ENCODE measurements at regions not wholly inside any gene's neighbourhood (a gene's known extent, or its start where the extent isn't known, plus 50 kb on each side); places are given as distances from the start of the nearest gene placed in this dataset.
"Not testable (repeated sequence)": the region's sequence is repeated elsewhere in the genome, so short reads cannot be mapped to it uniquely, and the experiment has no call there.

DNA sequence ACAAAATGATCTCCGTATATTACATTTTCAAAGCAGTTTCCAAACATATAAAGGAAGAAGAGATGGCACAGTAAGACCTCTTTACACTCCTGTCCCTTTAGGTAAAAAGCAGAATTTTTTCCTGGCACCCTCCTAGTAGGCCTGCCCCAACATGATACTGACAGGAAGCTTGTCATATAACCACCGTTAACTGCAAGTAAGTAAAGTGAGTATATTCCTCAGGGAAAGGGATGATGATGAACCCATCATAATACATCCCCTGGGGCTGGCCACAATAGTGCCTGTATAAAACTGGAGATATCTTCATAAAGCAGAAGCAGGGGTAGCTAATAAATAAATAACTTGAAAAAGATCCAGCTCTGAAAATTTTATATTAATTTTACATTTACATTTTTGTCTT is 893.0 kb downstream of the DIPK2A start:
- no peaks in the 10 kb centered on the region for H3K36me3 ChIP-seq (ENCODE audit: control insufficient read depth in 1 of 2, insufficient read depth in 2 of 2, low read length in 2 of 2)
- no peaks in the 10 kb centered on the region for H3K27me3 ChIP-seq (ENCODE audit: low read depth, low read length)
- no peaks in the 10 kb centered on the region for H3K9me3 ChIP-seq (ENCODE audit: control insufficient read depth in 1 of 2, low read length in 2 of 2)
- no peaks in the 10 kb centered on the region for H3K4me1 ChIP-seq (ENCODE audit: control insufficient read depth in 1 of 2, insufficient read depth in 2 of 2, low read length in 2 of 2)
- H3K4me3 ChIP-seq (ENCODE audit: low read depth in 1 of 2, low read length in 2 of 2): no peak overlapping the region
- no peak overlapping the region for H3K27ac ChIP-seq (ENCODE audit: low read length)

DNA sequence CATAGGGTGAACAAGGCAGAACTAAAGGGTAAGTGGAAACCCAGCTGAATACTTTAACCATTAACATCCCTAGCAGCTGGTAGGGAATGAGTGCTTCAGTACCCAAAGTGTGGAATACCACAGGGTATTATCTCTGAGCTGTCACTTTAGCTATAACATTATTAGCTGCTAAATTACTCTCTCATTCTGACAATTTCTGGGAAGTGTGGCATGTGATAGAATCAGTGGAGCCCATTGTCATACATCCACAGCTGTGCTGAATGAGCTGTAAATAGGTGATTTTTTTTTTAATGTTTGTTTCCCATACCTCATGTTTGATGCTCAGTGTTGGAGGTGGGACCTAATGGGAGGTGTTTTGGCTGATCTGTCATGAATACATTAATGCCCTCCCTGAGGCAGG is 894.3 kb downstream of the DIPK2A start:
- no peaks in the 10 kb centered on the region for H3K27me3 ChIP-seq (ENCODE audit: low read depth, low read length)
- H3K4me3 ChIP-seq (ENCODE audit: low read depth in 1 of 2, low read length in 2 of 2): no peak overlapping the region
- no peak overlapping the region for H3K27ac ChIP-seq (ENCODE audit: low read length)
- no peaks in the 10 kb centered on the region for H3K36me3 ChIP-seq (ENCODE audit: control insufficient read depth in 1 of 2, insufficient read depth in 2 of 2, low read length in 2 of 2)
- no peaks in the 10 kb centered on the region for H3K4me1 ChIP-seq (ENCODE audit: control insufficient read depth in 1 of 2, insufficient read depth in 2 of 2, low read length in 2 of 2)
- no peaks in the 10 kb centered on the region for H3K9me3 ChIP-seq (ENCODE audit: control insufficient read depth in 1 of 2, low read length in 2 of 2)

DNA sequence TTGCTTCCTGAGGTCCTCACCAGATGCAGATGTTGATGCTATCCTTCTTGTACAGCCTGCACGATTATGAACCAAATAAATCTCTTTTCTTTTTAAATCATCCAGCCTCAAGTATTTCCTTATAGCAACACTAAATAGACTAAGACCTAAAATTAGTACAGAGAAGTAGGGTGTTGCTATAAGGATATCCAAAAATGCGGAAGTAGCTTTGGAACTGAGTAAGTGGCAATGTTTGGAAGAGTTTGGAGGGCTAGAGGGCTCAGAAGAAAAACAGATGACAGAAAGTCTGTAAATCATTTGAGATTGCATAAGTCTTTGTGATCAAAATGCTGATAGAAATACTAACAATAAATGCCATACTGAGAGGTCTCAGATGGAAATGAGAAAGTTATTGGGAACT is 894.9 kb downstream of the DIPK2A start:
- Histone ChIP-seq H3K4me1 (ENCODE audit: control insufficient read depth in 1 of 2, insufficient read depth in 2 of 2, low read length in 2 of 2) (no peaks in the 10 kb centered on the region), H3K36me3 (ENCODE audit: control insufficient read depth in 1 of 2, insufficient read depth in 2 of 2, low read length in 2 of 2) (no peaks in the 10 kb centered on the region), H3K27ac (ENCODE audit: low read length) (no peak overlapping the region), H3K9me3 (ENCODE audit: control insufficient read depth in 1 of 2, low read length in 2 of 2) (no peaks in the 10 kb centered on the region), H3K27me3 (ENCODE audit: low read depth, low read length) (no peaks in the 10 kb centered on the region), H3K4me3 (ENCODE audit: low read depth in 1 of 2, low read length in 2 of 2) (no peak overlapping the region)

DNA sequence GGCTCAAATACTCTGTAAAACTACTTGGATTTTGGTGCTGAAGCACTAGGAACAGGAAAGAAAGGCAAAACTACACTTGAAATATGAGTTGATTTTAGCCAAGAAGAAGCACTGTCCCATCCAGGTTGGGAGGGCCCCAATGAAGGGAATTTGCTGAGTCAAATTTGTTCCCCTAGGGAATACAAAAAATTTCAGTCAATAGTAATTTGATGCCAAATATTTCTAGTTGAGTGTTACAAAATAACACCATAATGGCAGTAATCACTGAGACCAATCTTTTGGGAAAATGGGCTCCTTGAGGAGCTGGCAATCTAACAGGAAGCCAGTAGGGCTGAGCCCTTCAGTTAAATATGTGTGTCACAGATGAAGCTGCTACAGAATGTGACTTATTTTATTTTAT is 896.9 kb downstream of the DIPK2A start:
- no peak overlapping the region for H3K4me3 ChIP-seq (ENCODE audit: low read depth in 1 of 2, low read length in 2 of 2)
- no peaks in the 10 kb centered on the region for H3K27me3 ChIP-seq (ENCODE audit: low read depth, low read length)
- H3K36me3 ChIP-seq (ENCODE audit: control insufficient read depth in 1 of 2, insufficient read depth in 2 of 2, low read length in 2 of 2): no peaks in the 10 kb centered on the region
- H3K4me1 ChIP-seq (ENCODE audit: control insufficient read depth in 1 of 2, insufficient read depth in 2 of 2, low read length in 2 of 2): no peaks in the 10 kb centered on the region
- H3K9me3 ChIP-seq (ENCODE audit: control insufficient read depth in 1 of 2, low read length in 2 of 2): no peaks in the 10 kb centered on the region
- H3K27ac ChIP-seq (ENCODE audit: low read length): no peak overlapping the region

- no peaks in the 10 kb centered on the region for H3K27me3 ChIP-seq (ENCODE audit: low read depth, low read length)
- H3K27ac ChIP-seq (ENCODE audit: low read length): no peak overlapping the region
- H3K36me3 ChIP-seq (ENCODE audit: control insufficient read depth in 1 of 2, insufficient read depth in 2 of 2, low read length in 2 of 2): no peaks in the 10 kb centered on the region
- no peak overlapping the region for H3K4me3 ChIP-seq (ENCODE audit: low read depth in 1 of 2, low read length in 2 of 2)
- no peaks in the 10 kb centered on the region for H3K9me3 ChIP-seq (ENCODE audit: control insufficient read depth in 1 of 2, low read length in 2 of 2)
- H3K4me1 ChIP-seq (ENCODE audit: control insufficient read depth in 1 of 2, insufficient read depth in 2 of 2, low read length in 2 of 2): no peaks in the 10 kb centered on the region
These were observed 901.4 kb downstream of the DIPK2A start for GRCh38 chr3:144873066-144873465.

DNA sequence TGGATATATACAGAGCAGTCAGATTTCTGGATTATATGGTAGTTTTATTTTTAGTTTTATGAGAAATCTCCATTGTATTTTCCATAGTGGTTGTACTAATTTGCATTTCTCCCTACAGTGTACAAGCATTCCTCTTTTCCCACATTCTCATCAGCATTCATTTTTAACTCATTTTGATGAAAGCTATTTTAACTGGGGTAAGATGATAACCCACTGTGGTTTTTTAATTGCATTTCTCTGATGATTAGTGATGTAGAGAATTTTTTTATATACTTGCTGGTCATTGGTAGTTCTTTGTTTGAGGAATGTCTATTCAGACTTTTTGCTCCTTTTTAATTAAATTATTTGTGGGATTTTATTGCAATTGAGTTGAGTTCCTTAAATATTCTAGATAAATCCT is 903.6 kb downstream of the DIPK2A start:
- Histone ChIP-seq H3K9me3 (ENCODE audit: control insufficient read depth in 1 of 2, low read length in 2 of 2) (no peaks in the 10 kb centered on the region), H3K36me3 (ENCODE audit: control insufficient read depth in 1 of 2, insufficient read depth in 2 of 2, low read length in 2 of 2) (no peaks in the 10 kb centered on the region), H3K4me3 (ENCODE audit: low read depth in 1 of 2, low read length in 2 of 2) (no peak overlapping the region), H3K4me1 (ENCODE audit: control insufficient read depth in 1 of 2, insufficient read depth in 2 of 2, low read length in 2 of 2) (no peaks in the 10 kb centered on the region), H3K27ac (ENCODE audit: low read length) (no peak overlapping the region), H3K27me3 (ENCODE audit: low read depth, low read length) (no peaks in the 10 kb centered on the region)

GRCh38 chr3:144877356-144877755 is 905.7 kb downstream of the DIPK2A start:
- no peak overlapping the region for H3K27ac ChIP-seq (ENCODE audit: low read length)
- H3K4me3 ChIP-seq (ENCODE audit: low read depth in 1 of 2, low read length in 2 of 2): no peak overlapping the region
- no peaks in the 10 kb centered on the region for H3K9me3 ChIP-seq (ENCODE audit: control insufficient read depth in 1 of 2, low read length in 2 of 2)
- H3K4me1 ChIP-seq (ENCODE audit: control insufficient read depth in 1 of 2, insufficient read depth in 2 of 2, low read length in 2 of 2): no peaks in the 10 kb centered on the region
- no peaks in the 10 kb centered on the region for H3K36me3 ChIP-seq (ENCODE audit: control insufficient read depth in 1 of 2, insufficient read depth in 2 of 2, low read length in 2 of 2)
- no peaks in the 10 kb centered on the region for H3K27me3 ChIP-seq (ENCODE audit: low read depth, low read length)

DNA sequence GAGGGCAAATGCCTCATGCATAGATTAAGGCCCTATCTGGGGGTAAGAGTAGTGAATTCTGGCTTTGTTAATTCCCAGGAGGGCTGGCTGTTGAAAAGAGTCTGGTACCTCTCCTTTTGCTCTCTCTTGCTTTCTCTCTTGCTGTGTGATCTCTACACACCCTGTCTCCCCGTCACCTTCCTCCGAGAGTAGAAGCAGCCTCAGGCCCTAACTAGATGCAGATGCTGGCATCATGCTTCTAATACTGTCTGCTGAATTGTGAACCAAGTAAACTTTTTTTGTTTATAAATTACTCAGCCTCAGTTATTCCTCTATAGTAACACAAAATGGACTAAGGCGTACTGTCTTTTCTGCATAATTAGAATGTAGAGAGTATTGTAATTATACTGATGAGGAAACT is 908.1 kb downstream of the DIPK2A start:
- H3K4me3 ChIP-seq (ENCODE audit: low read depth in 1 of 2, low read length in 2 of 2): no peak overlapping the region

GRCh38 chr3:144893980-144894379 is 922.4 kb downstream of the DIPK2A start:
- H3K27me3 ChIP-seq (ENCODE audit: low read depth, low read length): no peaks in the 10 kb centered on the region
- H3K36me3 ChIP-seq (ENCODE audit: control insufficient read depth in 1 of 2, insufficient read depth in 2 of 2, low read length in 2 of 2): no peaks in the 10 kb centered on the region
- H3K27ac ChIP-seq (ENCODE audit: low read length): no peak overlapping the region
- H3K4me3 ChIP-seq (ENCODE audit: low read depth in 1 of 2, low read length in 2 of 2): no peak overlapping the region
- H3K4me1 ChIP-seq (ENCODE audit: control insufficient read depth in 1 of 2, insufficient read depth in 2 of 2, low read length in 2 of 2): no peaks in the 10 kb centered on the region
- no peaks in the 10 kb centered on the region for H3K9me3 ChIP-seq (ENCODE audit: control insufficient read depth in 1 of 2, low read length in 2 of 2)

More for the DNA sequence above, 908.1 kb downstream of the DIPK2A start:
- Histone ChIP-seq H3K36me3 (ENCODE audit: control insufficient read depth in 1 of 2, insufficient read depth in 2 of 2, low read length in 2 of 2) (no peaks in the 10 kb centered on the region), H3K27ac (ENCODE audit: low read length) (no peak overlapping the region), H3K4me1 (ENCODE audit: control insufficient read depth in 1 of 2, insufficient read depth in 2 of 2, low read length in 2 of 2) (no peaks in the 10 kb centered on the region), H3K27me3 (ENCODE audit: low read depth, low read length) (no peaks in the 10 kb centered on the region), H3K9me3 (ENCODE audit: control insufficient read depth in 1 of 2, low read length in 2 of 2) (no peaks in the 10 kb centered on the region)

- no peak overlapping the region for H3K27ac ChIP-seq (ENCODE audit: low read length)
- no peaks in the 10 kb centered on the region for H3K27me3 ChIP-seq (ENCODE audit: low read depth, low read length)
- no peaks in the 10 kb centered on the region for H3K36me3 ChIP-seq (ENCODE audit: control insufficient read depth in 1 of 2, insufficient read depth in 2 of 2, low read length in 2 of 2)
- no peaks in the 10 kb centered on the region for H3K9me3 ChIP-seq (ENCODE audit: control insufficient read depth in 1 of 2, low read length in 2 of 2)
- H3K4me3 ChIP-seq (ENCODE audit: low read depth in 1 of 2, low read length in 2 of 2): no peak overlapping the region
- no peaks in the 10 kb centered on the region for H3K4me1 ChIP-seq (ENCODE audit: control insufficient read depth in 1 of 2, insufficient read depth in 2 of 2, low read length in 2 of 2)
These were observed 923.0 kb downstream of the DIPK2A start for GRCh38 chr3:144894576-144894975.

DNA sequence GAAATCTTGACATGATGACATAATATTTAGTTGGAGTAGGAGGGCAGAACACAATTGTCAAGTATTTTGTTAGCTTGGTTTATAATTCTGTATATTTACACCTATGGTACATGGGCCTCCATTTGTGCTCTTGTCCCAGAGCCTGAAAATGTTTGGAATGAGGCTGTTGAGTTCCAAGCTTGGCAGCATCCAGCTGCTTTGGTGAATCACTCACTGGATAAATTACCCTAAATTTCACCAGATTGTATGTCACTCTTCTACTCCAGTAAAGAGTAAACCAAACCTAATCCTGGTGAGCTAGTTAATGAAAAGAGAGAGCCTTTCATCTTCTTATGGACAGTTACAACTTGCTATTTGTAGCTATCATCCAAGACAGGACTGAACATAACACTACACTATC is 928.7 kb downstream of the DIPK2A start:
- no peak overlapping the region for H3K4me3 ChIP-seq (ENCODE audit: low read depth in 1 of 2, low read length in 2 of 2)
- H3K4me1 ChIP-seq (ENCODE audit: control insufficient read depth in 1 of 2, insufficient read depth in 2 of 2, low read length in 2 of 2): no peaks in the 10 kb centered on the region
- H3K9me3 ChIP-seq (ENCODE audit: control insufficient read depth in 1 of 2, low read length in 2 of 2): no peaks in the 10 kb centered on the region
- no peak overlapping the region for H3K27ac ChIP-seq (ENCODE audit: low read length)
- no peaks in the 10 kb centered on the region for H3K36me3 ChIP-seq (ENCODE audit: control insufficient read depth in 1 of 2, insufficient read depth in 2 of 2, low read length in 2 of 2)
- H3K27me3 ChIP-seq (ENCODE audit: low read depth, low read length): no peaks in the 10 kb centered on the region

DNA sequence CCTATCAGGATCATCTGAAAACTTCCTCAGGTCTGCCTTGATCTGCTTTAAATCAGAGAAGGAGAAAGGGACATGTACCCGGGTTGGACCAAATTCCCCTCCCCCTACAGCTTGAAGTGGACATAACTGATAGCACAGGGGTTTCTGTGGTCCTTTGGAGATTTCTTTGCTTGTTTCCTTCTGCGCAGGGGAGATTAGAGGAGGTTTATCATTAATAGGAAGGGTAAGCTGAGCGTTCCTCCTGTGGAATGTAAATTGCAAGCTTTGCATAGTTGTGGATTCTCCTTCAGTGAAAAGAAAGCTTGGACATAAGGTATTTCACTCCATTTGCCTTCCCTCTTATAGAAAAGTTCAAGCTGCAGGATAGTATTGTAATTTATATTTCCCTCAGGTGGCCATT is 936.0 kb downstream of the DIPK2A start:
- not testable (repeated sequence) for H3K27me3 ChIP-seq (ENCODE audit: low read depth, low read length); H3K27ac ChIP-seq (ENCODE audit: low read length); H3K4me1 ChIP-seq (ENCODE audit: control insufficient read depth in 1 of 2, insufficient read depth in 2 of 2, low read length in 2 of 2); H3K9me3 ChIP-seq (ENCODE audit: control insufficient read depth in 1 of 2, low read length in 2 of 2); H3K4me3 ChIP-seq (ENCODE audit: low read depth in 1 of 2, low read length in 2 of 2); H3K36me3 ChIP-seq (ENCODE audit: control insufficient read depth in 1 of 2, insufficient read depth in 2 of 2, low read length in 2 of 2)

Measured in muscle layer of duodenum (tissue), 2 donors.